Endothelial cell (in vitro differentiated cells): ENCODE measurements at regions not wholly inside any gene's neighbourhood (a gene's known extent, or its start where the extent isn't known, plus 50 kb on each side); places are given as distances from the start of the nearest gene placed in this dataset.

Experiments used
- DNase-seq: peaks from one replicate; pipeline ENCODE4 v3.0.0; 2021; ENCODE audit warnings: low spot score
- H3K27ac Mint-ChIP-seq: one replicate; pipeline ENCODE4 v1.8.0; 2021; ENCODE audit warnings: mixed read lengths, inconsistent platforms; ENCODE audit not compliant: unreplicated experiment
- H3K27me3 Mint-ChIP-seq: one replicate; pipeline ENCODE4 v1.8.0; 2021; ENCODE audit warnings: mild to moderate bottlenecking, moderate library complexity, mixed read lengths, inconsistent platforms; ENCODE audit not compliant: unreplicated experiment
- H3K36me3 Mint-ChIP-seq: one replicate; pipeline ENCODE4 v1.8.0; 2021; ENCODE audit warnings: mild to moderate bottlenecking, low read depth, mixed read lengths, inconsistent platforms; ENCODE audit not compliant: unreplicated experiment
- H3K4me1 Mint-ChIP-seq: one replicate; pipeline ENCODE4 v1.8.0; 2021; ENCODE audit warnings: mild to moderate bottlenecking, mixed read lengths, inconsistent platforms; ENCODE audit not compliant: unreplicated experiment
- H3K4me3 Mint-ChIP-seq: one replicate; pipeline ENCODE4 v1.8.0; 2021; ENCODE audit warnings: mild to moderate bottlenecking, mixed read lengths, inconsistent platforms; ENCODE audit not compliant: unreplicated experiment
- H3K9me3 Mint-ChIP-seq: one replicate; pipeline ENCODE4 v1.8.0; 2021; ENCODE audit warnings: mixed read lengths, inconsistent platforms; ENCODE audit not compliant: unreplicated experiment
- CTCF ChIP-seq: fragments of 200-600 bp; sonication (generic); IDR thresholded peaks from one replicate; pipeline ENCODE4 v1.5.0; 2021; ENCODE audit warnings: antibody characterized with exemption; ENCODE audit not compliant: unreplicated experiment

- no peaks in the 10 kb centered on the region for H3K4me1 Mint-ChIP-seq
- H3K4me3 Mint-ChIP-seq, result no peak overlapping the region
- no peak for TF ChIP-seq CTCF
- H3K27ac Mint-ChIP-seq, result no peak overlapping the region
- no peak for DNase-seq
- no peaks in the 10 kb centered on the region for H3K9me3 Mint-ChIP-seq
- H3K36me3 Mint-ChIP-seq, result no peaks in the 10 kb centered on the region
- H3K27me3 Mint-ChIP-seq, result no peaks in the 10 kb centered on the region
Observed at GRCh38 chr2:144937910-144938709, 418.2 kb upstream of the ZEB2 start.

GRCh38 chr2:144937066-144937465 lies 417.1 kb upstream of the ZEB2 start:
- no peak for TF ChIP-seq CTCF
- no peak for DNase-seq
- no peaks in the 10 kb centered on the region for H3K27me3 Mint-ChIP-seq
- H3K4me1 Mint-ChIP-seq, result no peaks in the 10 kb centered on the region
- no peaks in the 10 kb centered on the region for H3K36me3 Mint-ChIP-seq
- no peaks in the 10 kb centered on the region for H3K9me3 Mint-ChIP-seq
- H3K4me3 Mint-ChIP-seq, result no peak overlapping the region
- no peak overlapping the region for H3K27ac Mint-ChIP-seq

DNA sequence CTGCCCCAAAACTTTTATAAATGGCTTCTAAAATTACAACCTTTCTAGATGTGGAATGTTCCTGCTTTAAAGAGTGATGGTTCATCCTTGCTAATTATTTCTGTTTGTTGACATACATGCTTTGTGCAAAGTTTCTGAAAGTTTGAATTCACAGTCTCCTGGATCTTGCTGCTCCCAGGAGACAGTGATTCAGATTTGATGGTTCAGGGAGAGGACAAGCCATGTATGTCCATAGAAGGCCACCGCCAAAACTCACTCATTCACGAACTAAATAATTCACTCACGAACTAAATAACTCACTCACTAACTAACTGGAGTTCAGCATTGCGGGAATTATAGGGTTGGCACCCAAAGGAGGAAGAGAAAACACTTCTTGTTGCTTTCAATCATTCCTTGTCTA lies 416.5 kb upstream of the ZEB2 start:
- H3K4me3 Mint-ChIP-seq, result no peak overlapping the region
- TF ChIP-seq CTCF, result no peak
- H3K27ac Mint-ChIP-seq, result no peak overlapping the region
- H3K27me3 Mint-ChIP-seq, result no peaks in the 10 kb centered on the region
- H3K9me3 Mint-ChIP-seq, result no peaks in the 10 kb centered on the region
- H3K4me1 Mint-ChIP-seq, result no peaks in the 10 kb centered on the region
- DNase-seq, result no peak
- no peaks in the 10 kb centered on the region for H3K36me3 Mint-ChIP-seq

DNA sequence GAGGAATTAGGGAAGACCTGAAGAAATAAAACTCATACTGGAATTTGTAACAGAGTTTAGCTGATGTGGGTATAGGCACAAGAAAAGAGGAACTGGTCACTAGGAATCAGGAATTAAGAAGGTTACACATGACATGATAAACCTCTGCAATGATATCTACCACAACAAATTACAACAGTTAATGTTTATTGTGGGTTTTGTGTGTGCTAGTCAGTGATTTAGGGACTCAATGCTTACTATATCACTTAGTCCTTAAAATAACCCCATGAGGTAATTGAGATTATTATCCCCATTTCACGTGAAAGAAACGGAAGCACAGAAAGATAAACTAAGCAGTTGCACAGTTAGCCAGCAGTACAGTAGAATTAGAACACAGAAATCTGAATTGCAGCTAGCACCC lies 415.8 kb upstream of the ZEB2 start:
- Mint-ChIP-seq H3K36me3 (no peaks in the 10 kb centered on the region), H3K9me3 (no peaks in the 10 kb centered on the region), H3K27ac (no peak overlapping the region), H3K4me1 (no peaks in the 10 kb centered on the region), H3K4me3 (no peak overlapping the region), H3K27me3 (no peaks in the 10 kb centered on the region)
- DNase-seq, result no peak
- no peak for TF ChIP-seq CTCF

DNA sequence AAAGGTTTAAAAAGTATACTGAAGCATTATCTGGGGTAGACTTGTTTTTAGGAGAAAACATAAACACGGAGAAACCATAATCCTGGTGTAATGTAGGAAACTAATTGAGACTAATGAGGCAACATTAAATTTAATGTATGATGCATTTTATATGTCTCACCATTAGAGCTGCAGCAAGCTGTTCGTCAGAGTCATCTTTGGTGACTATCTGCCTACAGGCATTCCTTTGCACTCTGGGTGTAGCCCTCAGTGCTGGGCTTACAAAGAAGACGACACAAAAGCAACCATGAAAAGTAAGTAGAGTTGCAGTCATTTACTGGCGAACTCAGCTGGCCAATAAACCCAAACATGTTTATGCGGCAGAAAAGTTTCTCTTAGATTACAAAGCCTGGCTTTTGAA lies 415.3 kb upstream of the ZEB2 start:
- Mint-ChIP-seq H3K27ac (no peak overlapping the region), H3K4me1 (no peaks in the 10 kb centered on the region), H3K9me3 (no peaks in the 10 kb centered on the region), H3K4me3 (no peak overlapping the region), H3K27me3 (no peaks in the 10 kb centered on the region), H3K36me3 (no peaks in the 10 kb centered on the region)
- no peak for DNase-seq
- no peak for TF ChIP-seq CTCF
